Sigmoid colon (tissue), 4 donors: ENCODE measurements at regions not wholly inside any gene's neighbourhood (a gene's known extent, or its start where the extent isn't known, plus 50 kb on each side); places are given as distances from the start of the nearest gene placed in this dataset.

ENCODE experiments used
- EP300 ChIP-seq, 4 donors: sonication (generic); formaldehyde crosslinking; IDR thresholded peaks; one replicate each; pipeline ENCODE4 v1.6.1; 2017; ENCODE audit warnings: antibody characterized with exemption in 4 of 4
- POLR2A ChIP-seq, 2 donors: fragments of 450-650 bp; IDR thresholded peaks; one replicate each; pipeline ENCODE4 v1.6.1; 2016; ENCODE audit warnings: antibody characterized with exemption in 2 of 2, mild to moderate bottlenecking in 2 of 2, moderate library complexity in 2 of 2
- TF ChIP-seq, protein P1 (sequence below), 4 experiments: fragments of 450-650 bp in 3 of 4; fragments of 200-600 bp in 1 of 4; IDR thresholded peaks; one replicate each; pipeline ENCODE4 v1.5.1; 2016 to 2019; ENCODE audit warnings: antibody characterized with exemption in 4 of 4, mild to moderate bottlenecking in 3 of 4, moderate library complexity in 2 of 4

DNA sequence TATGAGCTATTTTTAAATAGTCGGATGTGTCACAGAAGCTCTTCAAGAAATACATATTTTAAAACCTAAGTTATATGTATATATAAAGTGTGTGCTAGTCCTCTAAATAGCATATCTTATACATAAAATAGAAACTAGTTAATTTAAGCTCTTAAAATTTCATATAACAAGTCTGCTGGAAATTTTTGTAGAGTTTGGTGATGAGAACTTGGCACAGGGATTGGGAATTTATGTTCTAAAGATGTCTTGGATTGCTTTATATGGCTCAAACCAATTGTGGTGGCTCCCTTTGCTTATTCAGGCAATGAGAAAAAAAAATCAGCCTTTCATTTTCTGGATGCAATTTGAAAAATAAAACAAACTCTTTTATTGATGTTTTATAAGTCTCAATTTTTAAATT is 142.8 kb upstream of the KCNJ3 start:
- TF ChIP-seq, protein P1, sequence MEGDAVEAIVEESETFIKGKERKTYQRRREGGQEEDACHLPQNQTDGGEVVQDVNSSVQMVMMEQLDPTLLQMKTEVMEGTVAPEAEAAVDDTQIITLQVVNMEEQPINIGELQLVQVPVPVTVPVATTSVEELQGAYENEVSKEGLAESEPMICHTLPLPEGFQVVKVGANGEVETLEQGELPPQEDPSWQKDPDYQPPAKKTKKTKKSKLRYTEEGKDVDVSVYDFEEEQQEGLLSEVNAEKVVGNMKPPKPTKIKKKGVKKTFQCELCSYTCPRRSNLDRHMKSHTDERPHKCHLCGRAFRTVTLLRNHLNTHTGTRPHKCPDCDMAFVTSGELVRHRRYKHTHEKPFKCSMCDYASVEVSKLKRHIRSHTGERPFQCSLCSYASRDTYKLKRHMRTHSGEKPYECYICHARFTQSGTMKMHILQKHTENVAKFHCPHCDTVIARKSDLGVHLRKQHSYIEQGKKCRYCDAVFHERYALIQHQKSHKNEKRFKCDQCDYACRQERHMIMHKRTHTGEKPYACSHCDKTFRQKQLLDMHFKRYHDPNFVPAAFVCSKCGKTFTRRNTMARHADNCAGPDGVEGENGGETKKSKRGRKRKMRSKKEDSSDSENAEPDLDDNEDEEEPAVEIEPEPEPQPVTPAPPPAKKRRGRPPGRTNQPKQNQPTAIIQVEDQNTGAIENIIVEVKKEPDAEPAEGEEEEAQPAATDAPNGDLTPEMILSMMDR (IDR thresholded peaks at IDR 0.05), result no peak
- TF ChIP-seq POLR2A (IDR thresholded peaks at IDR 0.05), result no peak
- no peak for TF ChIP-seq EP300 (IDR thresholded peaks at IDR 0.05)
